WTC11 (cell line): ENCODE measurements at regions not wholly inside any gene's neighbourhood (a gene's known extent, or its start where the extent isn't known, plus 50 kb on each side); places are given as distances from the start of the nearest gene placed in this dataset.

ENCODE experiments used
- ATAC-seq: fragments of 200-7000 bp; cut with Tn5 transposase; 2 replicates; pipeline ENCODE4 v1.10.0; 2021; ENCODE audit warnings: mild to moderate bottlenecking, moderate library complexity
- CTCF ChIA-PET: fragments of 300-600 bp; sonication (Branson Sonifier 250); formaldehyde crosslinking; loops from one replicate; lab custom pipeline; 2021; ENCODE audit warnings: antibody characterized with exemption; lab: Charles Lee
- POLR2A ChIA-PET: fragments of 350-600 bp; sonication (Branson Sonifier 250); formaldehyde crosslinking; loops from one replicate; lab custom pipeline; 2021; ENCODE audit warnings: antibody characterized with exemption; lab: Charles Lee
- DNase-seq: peaks from one replicate; pipeline ENCODE4 v3.0.0; 2021; ENCODE audit warnings: low spot score
- H3K27ac Mint-ChIP-seq: 2 replicates; pipeline ENCODE4 v1.8.0; 2021; ENCODE audit warnings: mixed read lengths
- H3K27me3 Mint-ChIP-seq: 2 replicates; pipeline ENCODE4 v1.8.0; 2021; ENCODE audit warnings: low read depth, mild to moderate bottlenecking, moderate library complexity, mixed read lengths
- H3K36me3 Mint-ChIP-seq: 2 replicates; pipeline ENCODE4 v1.8.0; 2021; ENCODE audit warnings: mixed read lengths
- H3K4me1 Mint-ChIP-seq: 2 replicates; pipeline ENCODE4 v1.8.0; 2022; ENCODE audit warnings: mixed read lengths
- H3K4me3 Mint-ChIP-seq: 2 replicates; pipeline ENCODE4 v1.8.0; 2021; ENCODE audit warnings: mild to moderate bottlenecking, moderate library complexity, mixed read lengths
- H3K9me3 Mint-ChIP-seq: 2 replicates; pipeline ENCODE4 v1.8.0; 2021; ENCODE audit warnings: mixed read lengths
- AR ChIP-seq: fragments of 250-450 bp; sonication (Bioruptor Pico); IDR thresholded peaks from 2 replicates; pipeline ENCODE4 v1.9.0; 2021; ENCODE audit warnings: mild to moderate bottlenecking
- CBFB ChIP-seq: sonication (generic); formaldehyde crosslinking; IDR thresholded peaks from 2 replicates; pipeline ENCODE4 v1.8.1; 2022; ENCODE audit warnings: mild to moderate bottlenecking, low read depth, missing genetic modification reagents
- CDX4 ChIP-seq: fragments of 250-450 bp; sonication (Bioruptor Pico); IDR thresholded peaks from 2 replicates; pipeline ENCODE4 v1.9.0; 2021; ENCODE audit warnings: moderate library complexity, mild to moderate bottlenecking, inconsistent platforms, borderline replicate concordance
- E2F1 ChIP-seq: sonication (generic); formaldehyde crosslinking; IDR thresholded peaks from 2 replicates; pipeline ENCODE4 v1.8.0; 2022; ENCODE audit warnings: mild to moderate bottlenecking, missing genetic modification reagents
- E2F5 ChIP-seq: sonication (generic); formaldehyde crosslinking; IDR thresholded peaks from 2 replicates; pipeline ENCODE4 v1.8.1; 2022; ENCODE audit warnings: mild to moderate bottlenecking, moderate library complexity, missing genetic modification reagents
- FOXP4 ChIP-seq: sonication (generic); formaldehyde crosslinking; IDR thresholded peaks from 2 replicates; pipeline ENCODE4 v1.8.0; 2022; ENCODE audit warnings: mild to moderate bottlenecking, missing genetic modification reagents
- JAZF1 ChIP-seq: fragments of 250-450 bp; sonication (Bioruptor Pico); IDR thresholded peaks from 2 replicates; pipeline ENCODE4 v1.9.0; 2021; ENCODE audit warnings: moderate library complexity, mild to moderate bottlenecking, inconsistent platforms
- MXD4 ChIP-seq: fragments of 250-450 bp; sonication (Bioruptor Pico); IDR thresholded peaks from 2 replicates; pipeline ENCODE4 v1.8.0; 2021; ENCODE audit warnings: mild to moderate bottlenecking, moderate library complexity, borderline replicate concordance
- NFATC4 ChIP-seq: fragments of 250-450 bp; sonication (Bioruptor Pico); IDR thresholded peaks from 2 replicates; pipeline ENCODE4 v1.9.0; 2021; ENCODE audit warnings: mild to moderate bottlenecking
- PRRX2 ChIP-seq: fragments of 250-450 bp; sonication (Bioruptor Pico); IDR thresholded peaks from 2 replicates; pipeline ENCODE4 v1.8.0; 2021; ENCODE audit warnings: mild to moderate bottlenecking
- RELA ChIP-seq: sonication (generic); formaldehyde crosslinking; IDR thresholded peaks from 2 replicates; pipeline ENCODE4 v1.8.1; 2022; ENCODE audit warnings: missing genetic modification reagents, mild to moderate bottlenecking, borderline replicate concordance
- RORB ChIP-seq: fragments of 250-450 bp; sonication (Bioruptor Pico); IDR thresholded peaks from 2 replicates; pipeline ENCODE4 v1.9.0; 2021; ENCODE audit warnings: mild to moderate bottlenecking
- SOX15 ChIP-seq: fragments of 250-450 bp; sonication (Bioruptor Pico); IDR thresholded peaks from 2 replicates; pipeline ENCODE4 v1.9.0; 2021; ENCODE audit warnings: mild to moderate bottlenecking
- TEAD1 ChIP-seq: sonication (generic); formaldehyde crosslinking; IDR thresholded peaks from 2 replicates; pipeline ENCODE4 v1.8.0; 2022; ENCODE audit warnings: mild to moderate bottlenecking, missing genetic modification reagents
- TEAD4 ChIP-seq: sonication (generic); formaldehyde crosslinking; IDR thresholded peaks from 2 replicates; pipeline ENCODE4 v1.8.0; 2022; ENCODE audit warnings: mild to moderate bottlenecking, missing genetic modification reagents
- TP53 ChIP-seq: sonication (generic); formaldehyde crosslinking; IDR thresholded peaks from 2 replicates; pipeline ENCODE4 v1.8.1; 2023; ENCODE audit warnings: mild to moderate bottlenecking, missing genetic modification reagents
- ZBTB21 ChIP-seq: sonication (generic); formaldehyde crosslinking; IDR thresholded peaks from 2 replicates; pipeline ENCODE4 v1.8.1; 2023; ENCODE audit warnings: mild to moderate bottlenecking, missing genetic modification reagents, borderline replicate concordance
- ZNF532 ChIP-seq: fragments of 250-450 bp; sonication (Bioruptor Pico); IDR thresholded peaks from 2 replicates; pipeline ENCODE4 v1.9.0; 2021; ENCODE audit warnings: mild to moderate bottlenecking, borderline replicate concordance

DNA sequence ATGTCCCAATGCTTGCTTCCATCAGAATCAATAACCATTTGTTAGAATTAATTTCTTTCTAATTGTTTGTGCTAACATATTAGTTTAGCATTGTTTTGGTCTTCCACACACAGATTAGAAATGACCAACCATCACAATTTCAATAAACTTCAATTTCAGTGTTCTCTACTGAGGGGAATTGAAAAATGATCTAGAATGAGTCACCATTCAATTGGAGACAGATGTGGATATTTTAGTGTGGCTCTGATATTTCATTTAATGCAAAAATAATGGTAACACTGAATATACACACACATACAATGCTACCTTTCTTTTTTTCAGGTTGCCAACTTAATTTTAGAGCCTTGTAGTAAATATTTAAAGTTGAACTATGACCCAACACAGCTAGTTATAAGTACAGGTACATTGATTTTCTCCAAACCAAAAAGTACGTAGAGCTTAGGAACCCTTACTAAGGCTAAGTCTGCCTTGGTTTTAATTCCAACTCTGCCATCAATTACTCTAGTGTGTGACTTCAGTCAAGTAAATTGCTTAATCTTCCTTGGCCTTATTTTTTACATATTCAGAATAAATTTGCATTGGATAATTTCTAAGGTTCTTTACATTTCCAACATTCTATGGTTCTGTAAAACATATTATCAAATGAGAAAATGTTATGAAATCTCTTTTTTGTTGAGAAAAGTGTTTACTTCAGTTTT is 143.9 kb downstream of the DMRTA1 start:
- Mint-ChIP-seq H3K9me3 (peaks cover 7% of the 10 kb centered on the region), H3K4me1 (peaks cover 9% of the 10 kb centered on the region), H3K27me3 (no peaks in the 10 kb centered on the region), H3K27ac (no peak overlapping the region), H3K4me3 (no peak overlapping the region), H3K36me3 (no peaks in the 10 kb centered on the region)
- CTCF ChIA-PET, result no interaction called here
- POLR2A ChIA-PET, result no interaction called here
- ATAC-seq, result no peak
- DNase-seq, result no peak
- TF ChIP-seq MXD4 (CRISPR knock-in tag) (no peak), SOX15 (CRISPR knock-in tag) (no peak), TEAD4 (CRISPR knock-in tag) (no peak), RORB (no peak)

GRCh38 chr9:22595805-22596204 is 149.2 kb downstream of the DMRTA1 start:
- POLR2A ChIA-PET, result no interaction called here
- Mint-ChIP-seq H3K27me3 (no peaks in the 10 kb centered on the region), H3K4me3 (no peak overlapping the region), H3K27ac (no peak overlapping the region), H3K4me1 (peaks cover 31% of the 10 kb centered on the region), H3K9me3 (no peaks in the 10 kb centered on the region), H3K36me3 (no peaks in the 10 kb centered on the region)
- CTCF ChIA-PET, result no interaction called here
- TF ChIP-seq E2F1 (no peak), ZBTB21 (no peak), AR (CRISPR knock-in tag) (no peak), CDX4 (no peak), TP53 (CRISPR knock-in tag) (no peak), E2F5 (CRISPR knock-in tag) (no peak), FOXP4 (CRISPR knock-in tag) (no peak), PRRX2 (CRISPR knock-in tag) (no peak), NFATC4 (CRISPR knock-in tag) (no peak), JAZF1 (CRISPR knock-in tag) (no peak), RELA (CRISPR knock-in tag) (no peak), TEAD1 (no peak), CBFB (CRISPR knock-in tag) (no peak), ZNF532 (CRISPR knock-in tag) (no peak)
- ATAC-seq (no peak), DNase-seq (no peak)
